GM12878 (cell line): ENCODE measurements at regions not wholly inside any gene's neighbourhood (a gene's known extent, or its start where the extent isn't known, plus 50 kb on each side); places are given as distances from the start of the nearest gene placed in this dataset.

Experiments used
- CEBPB ChIP-seq, 2 experiments: fragments of 150-350 bp in 1 of 2; IDR thresholded peaks; 2 replicates each; pipeline ENCODE4 v1.6.1; 2012 to 2014; ENCODE audit warnings: low read depth in 2 of 2, low read length in 2 of 2, borderline replicate concordance in 1 of 2, inconsistent platforms in 1 of 2
- MYC ChIP-seq: IDR thresholded peaks from 2 replicates; pipeline ENCODE4 v1.6.1; 2011; ENCODE audit warnings: mild to moderate bottlenecking, low read length, moderate library complexity, inconsistent platforms; ENCODE audit not compliant: insufficient read depth, insufficient replicate concordance, insufficient read length, severe bottlenecking
- POLR2A ChIP-seq: IDR thresholded peaks from 2 replicates; pipeline ENCODE4 v1.6.1; 2011; ENCODE audit warnings: low read depth, mild to moderate bottlenecking, low read length
- RFX5 ChIP-seq: IDR thresholded peaks from 2 replicates; pipeline ENCODE4 v1.6.1; 2011; ENCODE audit warnings: low read depth, low read length, improper control_type of control experiment
- ZNF217 ChIP-seq: fragments of 450-650 bp; IDR thresholded peaks from 2 replicates; pipeline ENCODE4 v1.6.1; 2017; ENCODE audit warnings: antibody characterized with exemption, mild to moderate bottlenecking
- TF ChIP-seq, protein P1 (sequence below), 3 experiments: IDR thresholded peaks in 2 of 3; conservative IDR thresholded peaks in 1 of 3; 2 replicates each; pipeline ENCODE4 v1.5.1; 2011; ENCODE audit warnings: low read depth in 3 of 3, low read length in 3 of 3, mild to moderate bottlenecking in 3 of 3, control low read depth in 2 of 3, moderate library complexity in 2 of 3, inconsistent platforms in 1 of 3, mixed read lengths in 1 of 3; ENCODE audit not compliant: control insufficient read depth in 2 of 3, insufficient read depth in 1 of 3; ENCODE audit errors: extremely low read depth in 1 of 3
- TF ChIP-seq, protein P2 (sequence below): IDR thresholded peaks from 2 replicates; pipeline ENCODE4 v1.6.1; 2011; ENCODE audit warnings: low read depth, low read length, improper control_type of control experiment, borderline replicate concordance
- TF ChIP-seq, protein P3 (sequence below): fragments of 450-650 bp; IDR thresholded peaks from 2 replicates; pipeline ENCODE4 v1.6.1; 2014; ENCODE audit warnings: mild to moderate bottlenecking

DNA sequence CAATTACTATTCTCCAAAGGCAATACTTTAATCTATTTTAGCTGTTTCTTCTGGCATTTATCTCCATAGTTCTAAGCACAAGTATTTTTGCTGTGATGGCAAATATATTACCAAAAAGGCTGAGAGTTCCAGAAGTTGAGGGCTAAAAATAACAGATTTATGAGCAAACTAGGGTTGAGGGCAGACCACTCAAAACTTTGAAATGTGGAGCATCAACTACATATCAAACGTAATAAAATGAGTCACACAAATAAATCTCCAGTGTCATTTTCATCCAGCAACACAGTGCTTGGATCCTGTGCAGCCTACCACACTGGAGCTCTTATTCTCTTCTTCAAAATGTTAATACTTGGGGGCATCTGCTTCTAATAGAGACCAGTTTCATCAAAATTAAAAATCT, 163.9 kb downstream of the HS3ST1 start:
- TF ChIP-seq POLR2A (no peak), CEBPB (IDR thresholded peaks at IDR 0.05; ENCODE audit: borderline replicate concordance in 1 of 2, low read depth in 2 of 2, low read length in 2 of 2) (no peak), RFX5 (no peak), MYC (no peak), ZNF217 (no peak)
- TF ChIP-seq, protein P1, sequence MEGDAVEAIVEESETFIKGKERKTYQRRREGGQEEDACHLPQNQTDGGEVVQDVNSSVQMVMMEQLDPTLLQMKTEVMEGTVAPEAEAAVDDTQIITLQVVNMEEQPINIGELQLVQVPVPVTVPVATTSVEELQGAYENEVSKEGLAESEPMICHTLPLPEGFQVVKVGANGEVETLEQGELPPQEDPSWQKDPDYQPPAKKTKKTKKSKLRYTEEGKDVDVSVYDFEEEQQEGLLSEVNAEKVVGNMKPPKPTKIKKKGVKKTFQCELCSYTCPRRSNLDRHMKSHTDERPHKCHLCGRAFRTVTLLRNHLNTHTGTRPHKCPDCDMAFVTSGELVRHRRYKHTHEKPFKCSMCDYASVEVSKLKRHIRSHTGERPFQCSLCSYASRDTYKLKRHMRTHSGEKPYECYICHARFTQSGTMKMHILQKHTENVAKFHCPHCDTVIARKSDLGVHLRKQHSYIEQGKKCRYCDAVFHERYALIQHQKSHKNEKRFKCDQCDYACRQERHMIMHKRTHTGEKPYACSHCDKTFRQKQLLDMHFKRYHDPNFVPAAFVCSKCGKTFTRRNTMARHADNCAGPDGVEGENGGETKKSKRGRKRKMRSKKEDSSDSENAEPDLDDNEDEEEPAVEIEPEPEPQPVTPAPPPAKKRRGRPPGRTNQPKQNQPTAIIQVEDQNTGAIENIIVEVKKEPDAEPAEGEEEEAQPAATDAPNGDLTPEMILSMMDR (IDR thresholded peaks at IDR 0.05 in 2 of 3, conservative IDR thresholded peaks at IDR 0.05 in 1 of 3; ENCODE audit: control insufficient read depth in 2 of 3, extremely low read depth in 1 of 3, insufficient read depth in 1 of 3, low read depth in 3 of 3, low read length in 3 of 3): no peak
- TF ChIP-seq, protein P2, sequence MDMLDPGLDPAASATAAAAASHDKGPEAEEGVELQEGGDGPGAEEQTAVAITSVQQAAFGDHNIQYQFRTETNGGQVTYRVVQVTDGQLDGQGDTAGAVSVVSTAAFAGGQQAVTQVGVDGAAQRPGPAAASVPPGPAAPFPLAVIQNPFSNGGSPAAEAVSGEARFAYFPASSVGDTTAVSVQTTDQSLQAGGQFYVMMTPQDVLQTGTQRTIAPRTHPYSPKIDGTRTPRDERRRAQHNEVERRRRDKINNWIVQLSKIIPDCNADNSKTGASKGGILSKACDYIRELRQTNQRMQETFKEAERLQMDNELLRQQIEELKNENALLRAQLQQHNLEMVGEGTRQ: no peak
- TF ChIP-seq, protein P3, sequence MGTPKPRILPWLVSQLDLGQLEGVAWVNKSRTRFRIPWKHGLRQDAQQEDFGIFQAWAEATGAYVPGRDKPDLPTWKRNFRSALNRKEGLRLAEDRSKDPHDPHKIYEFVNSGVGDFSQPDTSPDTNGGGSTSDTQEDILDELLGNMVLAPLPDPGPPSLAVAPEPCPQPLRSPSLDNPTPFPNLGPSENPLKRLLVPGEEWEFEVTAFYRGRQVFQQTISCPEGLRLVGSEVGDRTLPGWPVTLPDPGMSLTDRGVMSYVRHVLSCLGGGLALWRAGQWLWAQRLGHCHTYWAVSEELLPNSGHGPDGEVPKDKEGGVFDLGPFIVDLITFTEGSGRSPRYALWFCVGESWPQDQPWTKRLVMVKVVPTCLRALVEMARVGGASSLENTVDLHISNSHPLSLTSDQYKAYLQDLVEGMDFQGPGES: no peak
